Neuronal stem cell (in vitro differentiated cells): ENCODE measurements at regions not wholly inside any gene's neighbourhood (a gene's known extent, or its start where the extent isn't known, plus 50 kb on each side); places are given as distances from the start of the nearest gene placed in this dataset.

ENCODE experiments used
- DNase-seq: peaks from one replicate; pipeline ENCODE4 v3.0.0-alpha.2; 2013; ENCODE audit warnings: low spot score
- H2AFZ ChIP-seq: one replicate; pipeline ENCODE4 v1.6.1; 2013; ENCODE audit warnings: mild to moderate bottlenecking, low read length, inconsistent platforms
- H2AK5ac ChIP-seq: 2 replicates; pipeline ENCODE4 v1.6.1; 2013; ENCODE audit warnings: low read depth, mild to moderate bottlenecking, inconsistent platforms, low read length, moderate library complexity, mixed read lengths
- H2BK120ac ChIP-seq: 2 replicates; pipeline ENCODE4 v1.6.1; 2013; ENCODE audit warnings: low read depth, mild to moderate bottlenecking, inconsistent platforms, low read length, moderate library complexity, mixed read lengths
- H2BK12ac ChIP-seq: one replicate; pipeline ENCODE4 v1.6.1; 2013; ENCODE audit warnings: low read length, inconsistent platforms
- H2BK15ac ChIP-seq: 2 replicates; pipeline ENCODE4 v1.6.1; 2013; ENCODE audit warnings: mild to moderate bottlenecking, low read length, inconsistent platforms, mixed read lengths
- H2BK5ac ChIP-seq: one replicate; pipeline ENCODE4 v1.6.1; 2013; ENCODE audit warnings: inconsistent platforms, mild to moderate bottlenecking, low read length, moderate library complexity
- H3K14ac ChIP-seq: one replicate; pipeline ENCODE4 v1.6.1; 2013; ENCODE audit warnings: low read length, inconsistent platforms
- H3K18ac ChIP-seq: 2 replicates; pipeline ENCODE4 v1.6.1; 2013; ENCODE audit warnings: low read length, inconsistent platforms
- H3K23ac ChIP-seq: 2 replicates; pipeline ENCODE4 v1.6.1; 2013; ENCODE audit warnings: low read depth, mild to moderate bottlenecking, mixed read lengths, low read length, inconsistent platforms; ENCODE audit not compliant: poor library complexity
- H3K27ac ChIP-seq: replicated peaks from 3 replicates; pipeline ENCODE4 v1.5.1; 2013; ENCODE audit warnings: low read length, inconsistent platforms
- H3K27me3 ChIP-seq, 3 experiments: 2 replicates each; pipeline ENCODE4 v1.6.1; 2013; ENCODE audit warnings: low read length in 3 of 3, mild to moderate bottlenecking in 2 of 3, inconsistent platforms in 1 of 3, low read depth in 1 of 3, mixed read lengths in 1 of 3, moderate library complexity in 1 of 3; ENCODE audit not compliant: control insufficient read depth in 3 of 3, insufficient read depth in 3 of 3
- H3K36me3 ChIP-seq, 2 donors: replicated peaks in 1 of 2; 2 replicates each; pipeline ENCODE4 v1.6.1; 2013; ENCODE audit warnings: low read length in 2 of 2; ENCODE audit not compliant: control insufficient read depth in 2 of 2, insufficient read depth in 2 of 2
- H3K4ac ChIP-seq: 2 replicates; pipeline ENCODE4 v1.6.1; 2013; ENCODE audit warnings: inconsistent platforms, mild to moderate bottlenecking, low read length, moderate library complexity
- H3K4me1 ChIP-seq, 2 donors: 1 replicate in 1 of 2; 2 replicates in 1 of 2; pipeline ENCODE4 v1.6.1; 2013; ENCODE audit warnings: low read length in 2 of 2, low read depth in 1 of 2; ENCODE audit not compliant: control insufficient read depth in 2 of 2, insufficient read depth in 1 of 2
- H3K4me2 ChIP-seq: one replicate; pipeline ENCODE4 v1.6.1; 2013; ENCODE audit warnings: mild to moderate bottlenecking, low read length, inconsistent platforms; ENCODE audit not compliant: insufficient read depth, poor library complexity, severe bottlenecking
- H3K4me3 ChIP-seq, 2 donors: 2 replicates each; pipeline ENCODE4 v1.5.1; 2013; ENCODE audit warnings: low read length in 2 of 2, mild to moderate bottlenecking in 2 of 2, inconsistent platforms in 1 of 2, moderate library complexity in 1 of 2
- H3K79me1 ChIP-seq: one replicate; pipeline ENCODE4 v1.6.1; 2013; ENCODE audit warnings: low read depth, mild to moderate bottlenecking, inconsistent platforms, low read length, moderate library complexity
- H3K9ac ChIP-seq: one replicate; pipeline ENCODE4 v1.6.1; 2013; ENCODE audit warnings: mild to moderate bottlenecking, low read depth, low read length, inconsistent platforms; ENCODE audit not compliant: poor library complexity
- H3K9me3 ChIP-seq, 2 donors: replicated peaks in 1 of 2; 2 replicates each; pipeline versions ENCODE3 to v1.6.1; 2013; ENCODE audit warnings: low read length in 2 of 2, mild to moderate bottlenecking in 2 of 2, inconsistent platforms in 1 of 2, low read depth in 1 of 2, mixed read lengths in 1 of 2, moderate library complexity in 1 of 2; ENCODE audit not compliant: control insufficient read depth in 2 of 2, insufficient read depth in 1 of 2
- H4K8ac ChIP-seq: one replicate; pipeline ENCODE4 v1.6.1; 2013; ENCODE audit warnings: low read depth, mild to moderate bottlenecking, inconsistent platforms, low read length, moderate library complexity
- H4K91ac ChIP-seq: one replicate; pipeline ENCODE4 v1.6.1; 2013; ENCODE audit warnings: low read length, low read depth, mild to moderate bottlenecking, inconsistent platforms; ENCODE audit not compliant: poor library complexity
- WGBS, 2 donors: extraction: QIAGEN DNeasy Blood & Tissue Kit; methylation state at CpG; one replicate each; pipeline ENCODE4 v1.1.7; 2013; ENCODE audit warnings: missing lambda C conversion rate in 2 of 2, mixed read lengths in 1 of 2; ENCODE audit not compliant: insufficient read length in 2 of 2, insufficient replicate concordance in 1 of 2; ENCODE audit errors: extremely low coverage in 2 of 2; 5-methylcytosine and 5-hydroxymethylcytosine counted together

GRCh38 chr9:129440435-129441186 lies 180.3 kb downstream of the C9orf50 start:
- peaks cover 0 to 34% (median 7%) of the 10 kb centered on the region in 3 experiments for H3K27me3 ChIP-seq
- no peak overlapping the region for H3K27ac ChIP-seq
- H3K4me2 ChIP-seq = no peak overlapping the region
- peaks cover 0 to 6% of the 10 kb centered on the region in 2 donors for H3K9me3 ChIP-seq
- no peaks in the 10 kb centered on the region for H3K36me3 ChIP-seq
- no peak overlapping the region for H3K14ac ChIP-seq
- no peak overlapping the region for H2BK120ac ChIP-seq
- WGBS, 2 donors = no CpG with 5 or more reads among the region's 12 CpGs
- peak overlapping the region; percentile 41 for H2AFZ ChIP-seq
- H3K23ac ChIP-seq = no peak overlapping the region
- no peak overlapping the region for H3K4ac ChIP-seq
- H3K18ac ChIP-seq = no peak overlapping the region
- no peak overlapping the region for H4K8ac ChIP-seq
- H3K4me1 ChIP-seq = peaks cover 19 to 26% of the 10 kb centered on the region in 2 donors
- no peak overlapping the region for H4K91ac ChIP-seq
- H3K4me3 ChIP-seq = no peak overlapping the region
- no peak overlapping the region for H2AK5ac ChIP-seq
- H2BK5ac ChIP-seq = no peak overlapping the region
- no peak for DNase-seq
- H2BK15ac ChIP-seq = no peak overlapping the region
- no peak overlapping the region for H2BK12ac ChIP-seq
- no peak overlapping the region for H3K9ac ChIP-seq
- no peaks in the 10 kb centered on the region for H3K79me1 ChIP-seq

- no peak overlapping the region for H3K9ac ChIP-seq
- H2BK5ac ChIP-seq = no peak overlapping the region
- H3K9me3 ChIP-seq = peaks cover 0 to 6% of the 10 kb centered on the region in 2 donors
- H4K91ac ChIP-seq = no peak overlapping the region
- no peak overlapping the region for H2BK12ac ChIP-seq
- peaks cover 19 to 26% of the 10 kb centered on the region in 2 donors for H3K4me1 ChIP-seq
- H3K27me3 ChIP-seq = peaks cover 0 to 34% (median 7%) of the 10 kb centered on the region in 3 experiments
- no peak overlapping the region for H2AFZ ChIP-seq
- no peak overlapping the region for H2BK15ac ChIP-seq
- no CpG with 5 or more reads among the region's 6 CpGs for WGBS, 2 donors
- H3K36me3 ChIP-seq = no peaks in the 10 kb centered on the region
- no peak overlapping the region for H4K8ac ChIP-seq
- H3K4me2 ChIP-seq = no peak overlapping the region
- H3K14ac ChIP-seq = no peak overlapping the region
- H3K4ac ChIP-seq = no peak overlapping the region
- no peaks in the 10 kb centered on the region for H3K79me1 ChIP-seq
- no peak overlapping the region for H3K27ac ChIP-seq
- H3K23ac ChIP-seq = no peak overlapping the region
- peak overlapping the region in 1 of 2 donors; percentile 37 for H3K4me3 ChIP-seq
- H2BK120ac ChIP-seq = no peak overlapping the region
- DNase-seq = no peak
- no peak overlapping the region for H2AK5ac ChIP-seq
- H3K18ac ChIP-seq = peak overlapping the region; percentile 5
Observed at GRCh38 chr9:129439242-129439641, 181.7 kb downstream of the C9orf50 start.

DNA sequence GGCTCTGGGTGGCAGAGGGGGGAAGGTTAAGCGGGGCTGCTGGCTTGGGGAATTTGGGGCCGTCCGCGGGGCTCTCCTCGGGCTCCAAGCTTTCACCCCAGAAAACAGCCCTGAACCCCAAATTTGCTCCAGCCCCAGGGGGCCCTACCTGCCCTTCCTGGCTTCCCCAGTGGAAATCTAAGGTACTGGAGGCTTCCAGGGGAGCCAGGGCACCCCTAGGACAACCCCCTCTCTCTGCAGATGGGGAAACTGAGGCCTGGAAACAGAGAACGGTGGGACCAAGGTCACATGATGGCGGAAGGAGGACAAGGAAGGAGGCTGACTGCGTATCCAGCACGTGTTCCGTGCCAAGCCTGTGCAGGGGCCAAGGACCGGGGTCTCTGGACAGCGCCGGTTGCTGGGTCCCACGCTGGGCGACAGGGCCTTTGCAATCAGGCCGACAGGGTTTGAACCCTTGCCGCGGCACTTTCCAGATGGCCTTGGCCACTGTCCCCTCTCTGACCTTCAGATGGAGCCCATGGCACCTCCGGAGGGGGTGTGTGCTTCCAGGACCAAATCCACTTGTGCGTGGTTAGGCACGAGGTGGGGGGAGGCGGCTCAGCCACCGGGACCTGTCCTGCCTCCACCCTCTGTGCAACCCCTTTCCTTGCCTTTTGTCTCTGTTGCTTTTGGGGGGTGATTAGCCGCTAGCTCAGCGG lies 183.1 kb downstream of the C9orf50 start:
- peak overlapping the region; percentile 94 for H3K4ac ChIP-seq
- peak overlapping the region; percentile 84 for H2AFZ ChIP-seq
- peak overlapping the region; percentile 99 for H2AK5ac ChIP-seq
- peak overlapping the region; percentile 27 to 79 for H3K4me3 ChIP-seq
- no peak for DNase-seq
- peak overlapping the region; percentile 77 for H3K14ac ChIP-seq
- no peak overlapping the region for H4K8ac ChIP-seq
- peak overlapping the region; percentile 65 for H2BK120ac ChIP-seq
- no peaks in the 10 kb centered on the region for H3K79me1 ChIP-seq
- H3K4me1 ChIP-seq = peaks cover 19 to 24% of the 10 kb centered on the region in 2 donors
- H3K4me2 ChIP-seq = peak overlapping the region; percentile 98
- H3K9ac ChIP-seq = peak overlapping the region; percentile 75
- peaks cover 0 to 6% of the 10 kb centered on the region in 2 donors for H3K9me3 ChIP-seq
- no peaks in the 10 kb centered on the region for H3K36me3 ChIP-seq
- H2BK15ac ChIP-seq = peak overlapping the region; percentile 94
- H4K91ac ChIP-seq = peak overlapping the region; percentile 85
- H3K18ac ChIP-seq = peak overlapping the region; percentile 95
- no peak overlapping the region for H3K27ac ChIP-seq
- peak overlapping the region; percentile 91 for H2BK12ac ChIP-seq
- peaks cover 0 to 34% (median 7%) of the 10 kb centered on the region in 3 experiments for H3K27me3 ChIP-seq
- peak overlapping the region; percentile 6 for H2BK5ac ChIP-seq
- WGBS, 2 donors = no CpG with 5 or more reads among the region's 25 CpGs
- peak overlapping the region; percentile 86 for H3K23ac ChIP-seq
